Effector memory CD8-positive, alpha-beta T cell (primary cell): ENCODE measurements at regions not wholly inside any gene's neighbourhood (a gene's known extent, or its start where the extent isn't known, plus 50 kb on each side); places are given as distances from the start of the nearest gene placed in this dataset.
"Not testable (repeated sequence)": the region's sequence is repeated elsewhere in the genome, so short reads cannot be mapped to it uniquely, and the experiment has no call there.

Source experiments
- ATAC-seq: fragments of 150-1000 bp; cut with Tn5 transposase; replicated peaks from 2 replicates; pipeline ENCODE4 v1.10.0; 2021; ENCODE audit warnings: mild to moderate bottlenecking, moderate library complexity
- DNase-seq, 3 experiments: peaks; one replicate each; pipeline ENCODE4 v3.0.0; 2021
- H3K27ac Mint-ChIP-seq, 2 donors: one replicate each; pipeline ENCODE4 v1.8.0; 2022; ENCODE audit warnings: mild to moderate bottlenecking in 2 of 2, mixed read lengths in 2 of 2, moderate library complexity in 2 of 2
- H3K27me3 Mint-ChIP-seq, 2 donors: one replicate each; pipeline ENCODE4 v1.8.0; 2022; ENCODE audit warnings: mixed read lengths in 2 of 2
- H3K36me3 Mint-ChIP-seq: one replicate; pipeline ENCODE4 v1.8.0; 2022; ENCODE audit warnings: mild to moderate bottlenecking, moderate library complexity, mixed read lengths; ENCODE audit not compliant: insufficient read depth
- H3K4me1 Mint-ChIP-seq, 2 donors: one replicate each; pipeline ENCODE4 v1.8.0; 2022; ENCODE audit warnings: low read depth in 2 of 2, mixed read lengths in 2 of 2
- H3K4me3 Mint-ChIP-seq, 2 donors: one replicate each; pipeline ENCODE4 v1.8.0; 2022; ENCODE audit warnings: mild to moderate bottlenecking in 2 of 2, mixed read lengths in 2 of 2, moderate library complexity in 2 of 2
- H3K9me3 Mint-ChIP-seq, 2 donors: one replicate each; pipeline ENCODE4 v1.8.0; 2022; ENCODE audit warnings: mixed read lengths in 2 of 2

DNA sequence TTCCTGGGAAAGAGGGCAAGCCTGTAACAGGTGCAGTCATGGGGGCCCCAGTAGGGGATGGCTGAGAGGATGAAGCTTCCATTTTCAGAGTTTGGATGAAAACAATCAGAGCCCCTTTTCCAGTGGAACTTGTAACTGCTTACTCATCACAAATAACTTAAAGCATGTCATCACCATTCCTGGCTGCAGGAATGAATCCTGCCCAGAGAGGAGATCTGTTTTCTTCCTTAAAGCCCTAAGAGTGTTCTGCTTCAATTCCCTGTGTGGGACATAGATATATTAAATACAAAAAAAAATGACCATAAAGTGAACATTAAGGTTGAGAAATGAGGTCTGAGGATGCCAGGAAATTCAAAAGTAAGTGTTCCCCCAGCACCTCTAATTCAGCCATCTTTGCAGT is 183.4 kb upstream of the MEIS1 start:
- H3K36me3 Mint-ChIP-seq = no peaks in the 10 kb centered on the region
- DNase-seq = no peak
- H3K9me3 Mint-ChIP-seq = peaks cover 7 to 14% of the 10 kb centered on the region in 2 donors
- no peaks in the 10 kb centered on the region for H3K4me1 Mint-ChIP-seq
- no peak for ATAC-seq
- no peaks in the 10 kb centered on the region for H3K27me3 Mint-ChIP-seq
- H3K4me3 Mint-ChIP-seq = no peak overlapping the region
- H3K27ac Mint-ChIP-seq = no peak overlapping the region

DNA sequence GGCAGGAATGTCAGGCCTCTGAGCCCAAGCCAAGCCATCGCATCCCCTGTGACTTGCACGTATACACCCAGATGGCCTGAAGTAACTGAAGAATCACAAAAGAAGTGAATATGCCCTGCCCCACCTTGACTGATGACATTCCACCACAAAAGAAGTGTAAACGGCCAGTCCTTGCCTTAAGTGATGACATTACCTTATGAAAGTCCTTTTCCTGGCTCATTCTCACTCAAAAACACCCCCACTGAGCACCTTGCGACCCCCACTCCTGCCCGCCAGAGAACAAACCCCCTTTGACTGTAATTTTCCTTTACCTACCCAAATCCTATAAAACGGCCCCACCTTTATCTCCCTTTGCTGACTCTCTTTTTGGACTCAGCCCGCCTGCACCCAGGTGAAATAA is 185.8 kb upstream of the MEIS1 start:
- not testable (repeated sequence) for DNase-seq, H3K4me3 Mint-ChIP-seq, ATAC-seq, H3K36me3 Mint-ChIP-seq, H3K27ac Mint-ChIP-seq, H3K27me3 Mint-ChIP-seq, H3K4me1 Mint-ChIP-seq
- peaks cover 13 to 27% of the 10 kb centered on the region in 2 donors for H3K9me3 Mint-ChIP-seq

DNA sequence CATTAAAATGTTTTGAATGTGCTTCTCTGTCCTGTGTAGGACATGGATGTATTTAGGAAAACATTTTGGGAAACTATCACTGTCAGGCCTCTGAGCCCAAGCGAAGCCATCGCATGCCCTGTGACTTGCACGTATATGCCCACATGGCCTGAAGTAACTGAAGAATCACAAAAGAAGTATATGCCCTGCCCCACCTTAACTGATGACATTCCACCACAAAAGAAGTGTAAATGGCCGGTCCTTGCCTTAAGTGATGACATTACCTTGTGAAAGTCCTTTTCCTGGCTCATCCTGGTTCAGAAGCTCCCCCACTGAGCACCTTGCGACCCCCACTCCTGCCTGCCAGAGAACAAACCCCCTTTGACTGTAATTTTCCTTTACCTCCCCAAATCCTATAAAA is 191.1 kb upstream of the MEIS1 start:
- not testable (repeated sequence) for H3K4me3 Mint-ChIP-seq, ATAC-seq, H3K36me3 Mint-ChIP-seq, H3K27me3 Mint-ChIP-seq, DNase-seq, H3K27ac Mint-ChIP-seq, H3K4me1 Mint-ChIP-seq
- H3K9me3 Mint-ChIP-seq = peaks cover 13 to 28% of the 10 kb centered on the region in 2 donors

DNA sequence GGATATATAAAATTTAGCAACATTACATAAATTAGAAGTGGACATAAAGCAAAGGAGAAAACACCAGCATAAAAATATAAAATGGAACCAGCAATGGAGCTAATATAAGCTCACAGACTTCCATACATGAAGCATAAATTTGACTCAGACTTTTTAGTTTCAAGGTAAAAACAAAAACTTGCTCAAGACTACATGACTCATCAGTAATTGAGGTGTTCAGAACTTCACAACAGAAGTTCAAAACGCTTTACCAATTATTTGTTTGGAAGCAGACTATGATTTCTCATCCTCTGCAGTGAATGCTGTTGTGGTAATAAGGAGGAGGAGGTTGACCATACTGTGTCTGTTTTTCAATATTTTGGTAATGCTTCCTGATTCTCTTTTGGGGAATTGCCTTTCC is 192.0 kb upstream of the MEIS1 start:
- not testable (repeated sequence) for H3K27ac Mint-ChIP-seq, DNase-seq, H3K4me3 Mint-ChIP-seq, ATAC-seq, H3K27me3 Mint-ChIP-seq, H3K36me3 Mint-ChIP-seq, H3K4me1 Mint-ChIP-seq
- H3K9me3 Mint-ChIP-seq = peaks cover 12 to 27% of the 10 kb centered on the region in 2 donors

DNA sequence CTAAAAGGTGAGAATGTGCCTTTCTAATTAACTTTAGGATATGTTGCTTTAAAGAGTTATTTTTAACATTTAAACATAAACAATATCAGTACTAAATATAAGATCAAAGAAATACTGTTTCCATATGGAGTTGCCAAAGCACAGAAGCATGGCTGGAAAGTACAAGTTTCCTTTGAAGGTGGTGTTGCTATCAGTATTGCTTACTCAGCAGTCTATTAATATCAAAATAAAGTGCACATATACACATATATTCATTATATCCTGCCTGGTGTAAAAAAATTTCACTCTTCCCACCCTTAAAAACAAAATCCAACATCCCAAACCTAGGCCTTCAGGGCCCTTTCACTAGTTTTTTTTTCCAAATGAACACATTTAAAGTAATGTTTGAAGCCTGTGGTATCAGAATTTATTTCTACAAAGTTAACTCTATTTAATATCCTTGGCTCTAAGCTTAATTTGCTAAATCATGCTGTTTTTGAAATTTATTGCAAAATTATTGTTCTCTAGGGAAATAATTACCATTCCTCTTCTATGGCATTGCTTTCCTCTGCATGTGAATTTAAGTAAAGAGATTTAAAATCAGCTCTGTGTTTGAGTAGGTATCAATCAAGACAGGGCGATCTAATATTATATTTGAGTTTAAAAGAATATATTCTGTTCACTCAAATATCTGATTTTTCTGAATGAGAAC is 192.7 kb upstream of the MEIS1 start:
- Mint-ChIP-seq H3K4me3 (no peak overlapping the region), H3K9me3 (peaks cover 8 to 20% of the 10 kb centered on the region in 2 donors), H3K27me3 (no peaks in the 10 kb centered on the region), H3K4me1 (no peaks in the 10 kb centered on the region), H3K36me3 (no peaks in the 10 kb centered on the region), H3K27ac (no peak overlapping the region)
- DNase-seq (no peak), ATAC-seq (no peak)

DNA sequence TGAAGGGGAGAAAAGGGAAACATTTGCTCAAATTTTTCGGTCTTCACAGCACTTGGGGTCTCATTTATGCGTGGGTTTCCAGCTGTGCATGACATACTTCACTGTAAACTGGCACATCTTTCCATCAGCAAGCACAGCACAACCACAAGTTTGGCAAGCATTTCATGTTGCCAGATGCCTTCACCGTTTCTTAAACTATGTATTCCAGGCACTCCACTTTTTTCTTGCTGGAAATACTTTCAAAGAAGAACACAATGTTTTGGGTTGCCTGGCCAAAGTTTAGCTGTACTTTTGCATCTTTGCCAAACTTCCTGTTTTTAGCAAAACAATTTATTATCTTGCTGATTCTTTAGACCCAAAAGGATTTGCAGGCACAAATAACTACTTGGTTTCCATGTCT is 194.6 kb upstream of the MEIS1 start:
- Mint-ChIP-seq H3K36me3 (peaks cover 3% of the 10 kb centered on the region), H3K9me3 (peaks cover 8% of the 10 kb centered on the region in 2 donors), H3K4me3 (no peak overlapping the region), H3K27ac (no peak overlapping the region), H3K27me3 (no peaks in the 10 kb centered on the region), H3K4me1 (no peaks in the 10 kb centered on the region)
- no peak for ATAC-seq
- DNase-seq = no peak

DNA sequence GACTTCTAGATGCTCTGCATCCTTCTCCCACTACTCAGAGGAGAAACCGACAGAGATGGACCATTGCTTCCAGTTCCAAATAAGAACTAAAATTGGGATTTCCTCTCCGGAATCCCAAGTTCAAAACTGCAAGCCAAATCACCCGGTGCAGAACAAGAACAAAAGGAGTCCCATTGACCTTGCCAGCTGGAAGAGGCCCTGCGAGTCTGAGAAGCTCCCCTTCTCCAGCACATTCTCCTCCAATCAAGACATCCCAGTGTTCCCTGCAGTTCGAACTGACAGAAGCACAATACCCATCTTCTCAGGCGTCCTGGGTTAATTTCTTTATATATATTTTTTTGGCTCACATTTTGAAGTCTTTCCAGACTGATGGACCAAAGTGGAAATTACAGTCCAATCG is 195.3 kb upstream of the MEIS1 start:
- Mint-ChIP-seq H3K4me3 (no peak overlapping the region), H3K9me3 (peaks cover 7% of the 10 kb centered on the region in 2 donors), H3K4me1 (no peaks in the 10 kb centered on the region), H3K36me3 (peaks cover 3% of the 10 kb centered on the region), H3K27ac (no peak overlapping the region), H3K27me3 (no peaks in the 10 kb centered on the region)
- no peak for DNase-seq
- ATAC-seq = no peak

DNA sequence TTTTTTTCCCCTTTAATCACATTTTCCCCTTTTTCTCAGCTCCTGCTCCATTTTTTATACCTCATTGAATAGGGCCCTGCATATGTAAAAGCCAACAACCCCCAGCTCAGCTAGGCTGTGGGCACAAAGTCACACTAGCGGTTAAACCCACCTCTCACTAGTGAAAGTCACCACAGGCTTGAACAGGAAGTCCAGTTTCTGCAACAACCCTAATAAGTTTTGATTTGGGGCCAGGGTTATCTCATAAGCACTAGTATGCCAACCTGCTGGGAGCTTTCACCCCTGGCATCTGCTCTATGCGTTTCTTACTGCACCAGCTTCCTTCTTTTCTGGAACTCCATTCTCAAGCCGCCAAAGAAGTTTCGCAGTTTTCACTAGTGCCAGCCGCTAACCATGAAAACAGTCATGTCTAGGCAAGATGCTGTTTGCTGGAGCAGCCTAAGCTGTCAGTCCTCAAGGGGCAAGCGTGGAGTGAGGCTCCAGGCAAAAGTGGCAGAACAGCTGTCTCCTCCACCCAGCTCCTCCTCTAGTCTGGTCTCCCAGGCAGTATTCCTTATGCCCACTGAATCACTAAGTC is 197.0 kb upstream of the MEIS1 start:
- Mint-ChIP-seq H3K36me3 (peaks cover 3% of the 10 kb centered on the region), H3K4me3 (no peak overlapping the region), H3K27ac (no peak overlapping the region), H3K27me3 (no peaks in the 10 kb centered on the region), H3K4me1 (no peaks in the 10 kb centered on the region), H3K9me3 (peaks cover 0 to 4% of the 10 kb centered on the region in 2 donors)
- ATAC-seq (no peak), DNase-seq (no peak)

DNA sequence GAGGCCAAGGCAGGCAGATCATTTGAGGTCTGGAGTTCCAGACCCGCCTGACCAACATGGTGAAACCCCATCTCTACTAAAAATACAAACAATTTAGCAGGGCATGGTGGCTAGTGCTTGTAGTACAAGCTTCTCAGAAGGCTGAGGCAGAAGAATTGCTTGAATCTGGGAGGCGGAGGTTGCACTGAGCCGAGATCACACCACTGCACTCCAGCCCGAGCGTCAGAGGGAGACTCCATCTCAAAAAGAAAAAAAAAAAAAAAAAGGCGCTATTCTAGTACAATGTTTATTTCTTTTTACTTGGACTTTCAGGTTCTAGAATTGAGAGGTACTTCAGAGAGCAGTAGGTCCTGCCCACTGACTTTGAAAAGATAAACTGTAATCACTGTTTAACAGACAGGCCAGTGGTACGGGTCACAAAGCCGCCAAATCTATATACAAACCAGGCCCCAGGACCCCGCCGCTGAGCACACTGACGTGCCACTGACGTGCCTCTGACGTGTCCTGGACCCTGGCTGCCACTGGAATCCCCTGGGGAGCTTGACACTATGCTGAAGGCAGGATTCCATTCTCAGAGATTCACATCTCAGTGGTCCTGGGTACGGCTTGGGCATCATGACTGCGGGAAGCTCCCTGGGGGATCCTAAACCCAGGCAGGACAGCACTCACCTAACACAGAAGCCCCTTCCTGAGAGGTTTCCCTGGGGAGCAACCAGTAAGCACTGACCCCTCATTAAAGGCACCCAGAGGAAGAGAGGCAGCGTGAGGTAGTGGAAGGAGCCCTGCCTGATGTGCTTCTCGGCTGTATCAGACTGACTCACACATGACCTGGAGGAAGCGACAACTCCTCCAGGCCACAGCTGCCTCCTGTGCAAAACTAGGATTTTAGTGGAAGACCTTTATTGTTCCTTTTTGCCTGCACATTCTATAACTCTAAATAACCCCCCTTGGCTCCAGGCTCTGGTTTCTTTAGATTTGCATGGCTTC is 197.8 kb upstream of the MEIS1 start:
- Mint-ChIP-seq H3K4me3 (no peak overlapping the region), H3K36me3 (peaks cover 3% of the 10 kb centered on the region), H3K4me1 (no peaks in the 10 kb centered on the region), H3K27me3 (no peaks in the 10 kb centered on the region), H3K9me3 (peaks cover 0 to 6% of the 10 kb centered on the region in 2 donors), H3K27ac (no peak overlapping the region)
- DNase-seq (no peak), ATAC-seq (no peak)

DNA sequence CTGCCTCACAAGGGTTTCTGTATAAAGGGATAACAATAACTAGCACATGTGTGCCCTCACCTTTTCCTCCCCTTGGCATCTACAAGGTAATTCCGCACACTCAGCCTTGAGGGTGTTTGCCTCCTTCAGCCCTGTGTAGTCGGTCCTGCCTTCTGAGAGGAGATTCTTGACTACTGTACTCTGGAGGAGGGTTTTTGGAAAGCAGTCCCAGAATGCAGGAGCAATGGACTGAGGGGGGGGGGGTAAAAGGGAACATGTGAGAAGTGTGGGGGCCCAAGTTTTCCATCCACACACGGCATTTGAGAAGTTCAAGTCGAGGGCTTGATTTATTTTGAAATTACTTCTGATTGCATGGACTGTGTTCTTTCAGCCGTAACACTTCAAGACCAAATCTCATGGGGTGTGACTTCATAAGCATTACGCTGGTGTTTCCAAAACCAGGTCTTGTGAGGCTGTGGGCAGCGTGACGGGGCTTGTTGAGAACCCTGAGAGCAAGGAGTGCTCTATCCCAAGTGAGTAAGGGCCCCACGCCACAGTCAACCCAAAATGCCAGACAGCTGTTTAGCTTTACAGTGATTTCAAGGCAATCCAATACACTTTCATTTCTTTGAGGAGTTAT is 198.7 kb upstream of the MEIS1 start:
- Mint-ChIP-seq H3K9me3 (peaks cover 0 to 5% of the 10 kb centered on the region in 2 donors), H3K4me3 (no peak overlapping the region), H3K4me1 (no peaks in the 10 kb centered on the region), H3K27ac (no peak overlapping the region), H3K27me3 (no peaks in the 10 kb centered on the region), H3K36me3 (peaks cover 3% of the 10 kb centered on the region)
- ATAC-seq = no peak
- DNase-seq = no peak

DNA sequence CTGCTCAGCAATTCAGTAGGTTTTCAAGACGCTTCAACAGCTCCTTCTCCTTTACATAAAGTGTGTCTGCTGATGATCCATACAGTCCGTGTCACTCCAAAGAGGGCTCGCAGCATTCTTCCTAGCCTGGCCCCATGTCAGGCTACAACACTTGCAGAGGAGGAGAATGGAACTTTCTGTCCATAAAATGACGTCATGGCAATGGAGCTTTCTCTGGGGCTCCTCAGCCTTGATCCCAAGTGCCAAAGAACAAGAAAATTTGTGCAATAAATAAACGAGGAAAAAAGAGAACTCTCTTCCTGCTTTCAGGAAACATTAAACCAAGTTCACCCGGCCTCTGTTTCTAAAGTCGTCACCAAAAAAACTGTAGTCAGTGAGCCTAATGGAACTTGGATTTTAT is 199.5 kb upstream of the MEIS1 start:
- H3K4me1 Mint-ChIP-seq = no peaks in the 10 kb centered on the region
- no peak for DNase-seq
- H3K27ac Mint-ChIP-seq = no peak overlapping the region
- H3K9me3 Mint-ChIP-seq = peaks cover 0 to 5% of the 10 kb centered on the region in 2 donors
- H3K36me3 Mint-ChIP-seq = peaks cover 3% of the 10 kb centered on the region
- ATAC-seq = no peak
- no peaks in the 10 kb centered on the region for H3K27me3 Mint-ChIP-seq
- no peak overlapping the region for H3K4me3 Mint-ChIP-seq

DNA sequence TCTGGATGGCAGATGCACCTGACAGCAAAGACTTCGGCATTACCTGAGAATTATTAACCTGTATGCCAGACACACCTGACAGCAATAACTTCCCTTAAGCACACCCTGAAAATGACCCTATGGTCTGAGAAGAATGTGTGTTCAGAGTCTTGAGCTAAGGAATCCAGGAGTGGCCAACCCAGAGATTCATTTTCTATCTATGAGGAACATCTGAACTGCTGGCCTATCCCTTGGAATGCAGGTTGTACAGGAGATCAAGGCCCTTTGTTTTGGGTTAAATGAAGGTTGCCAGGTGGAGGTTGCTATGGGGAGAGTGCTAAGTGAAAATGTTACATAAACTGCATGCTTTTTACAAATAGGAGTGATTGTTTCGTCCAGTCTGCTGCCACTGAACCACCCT is 200.9 kb upstream of the MEIS1 start:
- H3K27me3 Mint-ChIP-seq = no peaks in the 10 kb centered on the region
- H3K27ac Mint-ChIP-seq = no peak overlapping the region

DNA sequence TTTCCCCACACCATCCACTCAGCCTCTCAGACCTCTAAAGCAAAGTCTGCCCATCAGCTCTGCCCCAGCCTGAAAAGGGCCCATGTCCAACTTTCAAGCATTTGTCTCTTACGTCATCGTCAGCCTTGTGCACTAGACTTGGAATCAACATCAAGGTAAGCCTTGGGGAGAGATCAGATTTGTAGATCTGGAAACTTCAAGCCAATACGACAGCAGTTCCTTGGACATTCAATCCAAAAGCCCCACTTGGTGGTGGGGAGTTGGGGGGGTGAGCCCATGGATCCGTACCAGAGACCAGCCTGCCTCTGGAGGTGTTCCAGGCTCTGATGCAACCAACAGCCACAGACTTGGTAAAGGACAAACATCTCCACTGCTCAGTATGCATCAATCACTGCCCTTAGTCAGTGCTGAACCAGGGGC is 206.8 kb upstream of the MEIS1 start:
- no peak overlapping the region for H3K27ac Mint-ChIP-seq
- H3K4me3 Mint-ChIP-seq = no peak overlapping the region
- ATAC-seq (no peak), DNase-seq (no peak)
- no peaks in the 10 kb centered on the region for H3K4me1 Mint-ChIP-seq
- no peaks in the 10 kb centered on the region for H3K36me3 Mint-ChIP-seq
- peaks cover 0 to 7% of the 10 kb centered on the region in 2 donors for H3K9me3 Mint-ChIP-seq
- no peaks in the 10 kb centered on the region for H3K27me3 Mint-ChIP-seq

More for the DNA sequence above, 200.9 kb upstream of the MEIS1 start:
- Mint-ChIP-seq H3K4me1 (no peaks in the 10 kb centered on the region), H3K4me3 (no peak overlapping the region), H3K36me3 (peaks cover 3% of the 10 kb centered on the region), H3K9me3 (peaks cover 0 to 5% of the 10 kb centered on the region in 2 donors)
- no peak for DNase-seq
- ATAC-seq = no peak
